SK-N-SH treated with all-trans-retinoic acid at 6 μM for 48 hours (cell line): ENCODE measurements at regions not wholly inside any gene's neighbourhood (a gene's known extent, or its start where the extent isn't known, plus 50 kb on each side); places are given as distances from the start of the nearest gene placed in this dataset.
"Not testable (repeated sequence)": the region's sequence is repeated elsewhere in the genome, so short reads cannot be mapped to it uniquely, and the experiment has no call there.

Experiments used
- BACH2 ChIP-seq: fragments of 250-450 bp; sonication (Bioruptor Pico); IDR thresholded peaks from 2 replicates; pipeline ENCODE4 v1.9.0; 2021; ENCODE audit warnings: mild to moderate bottlenecking, borderline replicate concordance
- CSDC2 ChIP-seq: fragments of 250-450 bp; sonication (Bioruptor Pico); IDR thresholded peaks from 2 replicates; pipeline ENCODE4 v1.5.0; 2020; ENCODE audit warnings: mild to moderate bottlenecking, moderate library complexity
- POU6F1 ChIP-seq: fragments of 250-450 bp; sonication (Bioruptor Pico); IDR thresholded peaks from 2 replicates; pipeline ENCODE4 v1.8.0; 2021; ENCODE audit warnings: low read depth, mild to moderate bottlenecking, moderate library complexity, borderline replicate concordance
- ZC3H10 ChIP-seq: fragments of 250-450 bp; sonication (Bioruptor Pico); IDR thresholded peaks from 2 replicates; pipeline ENCODE4 v1.5.1; 2021; ENCODE audit warnings: mild to moderate bottlenecking, moderate library complexity
- ZFP3 ChIP-seq: fragments of 250-450 bp; sonication (Bioruptor Pico); IDR thresholded peaks from 2 replicates; pipeline ENCODE4 v1.5.0; 2020; ENCODE audit warnings: mild to moderate bottlenecking, moderate library complexity
- ZFP30 ChIP-seq: fragments of 450-650 bp; formaldehyde crosslinking; IDR thresholded peaks from 2 replicates; pipeline ENCODE4 v1.5.0; 2022; ENCODE audit warnings: mild to moderate bottlenecking, moderate library complexity
- ZNF565 ChIP-seq: fragments of 450-650 bp; formaldehyde crosslinking; conservative IDR thresholded peaks from 2 replicates; pipeline ENCODE4 v1.5.0; 2020; ENCODE audit warnings: low read depth, mild to moderate bottlenecking, moderate library complexity
- ZNF8 ChIP-seq: fragments of 450-650 bp; formaldehyde crosslinking; IDR thresholded peaks from 2 replicates; pipeline ENCODE4 v1.5.0; 2020; ENCODE audit warnings: mild to moderate bottlenecking, moderate library complexity
- TF ChIP-seq, protein P1 (sequence below): fragments of 250-450 bp; sonication (Bioruptor Pico); IDR thresholded peaks from 2 replicates; pipeline ENCODE4 v1.8.0; 2020; ENCODE audit warnings: mild to moderate bottlenecking, moderate library complexity, borderline replicate concordance
- TF ChIP-seq, protein P2 (sequence below): fragments of 250-450 bp; sonication (Bioruptor Pico); IDR thresholded peaks from 2 replicates; pipeline ENCODE4 v1.5.1; 2020; ENCODE audit warnings: low read depth, mild to moderate bottlenecking, moderate library complexity
- TF ChIP-seq, protein P3 (sequence below): fragments of 250-450 bp; sonication (Bioruptor Pico); IDR thresholded peaks from 2 replicates; pipeline ENCODE4 v1.5.0; 2020; ENCODE audit warnings: mild to moderate bottlenecking, moderate library complexity

DNA sequence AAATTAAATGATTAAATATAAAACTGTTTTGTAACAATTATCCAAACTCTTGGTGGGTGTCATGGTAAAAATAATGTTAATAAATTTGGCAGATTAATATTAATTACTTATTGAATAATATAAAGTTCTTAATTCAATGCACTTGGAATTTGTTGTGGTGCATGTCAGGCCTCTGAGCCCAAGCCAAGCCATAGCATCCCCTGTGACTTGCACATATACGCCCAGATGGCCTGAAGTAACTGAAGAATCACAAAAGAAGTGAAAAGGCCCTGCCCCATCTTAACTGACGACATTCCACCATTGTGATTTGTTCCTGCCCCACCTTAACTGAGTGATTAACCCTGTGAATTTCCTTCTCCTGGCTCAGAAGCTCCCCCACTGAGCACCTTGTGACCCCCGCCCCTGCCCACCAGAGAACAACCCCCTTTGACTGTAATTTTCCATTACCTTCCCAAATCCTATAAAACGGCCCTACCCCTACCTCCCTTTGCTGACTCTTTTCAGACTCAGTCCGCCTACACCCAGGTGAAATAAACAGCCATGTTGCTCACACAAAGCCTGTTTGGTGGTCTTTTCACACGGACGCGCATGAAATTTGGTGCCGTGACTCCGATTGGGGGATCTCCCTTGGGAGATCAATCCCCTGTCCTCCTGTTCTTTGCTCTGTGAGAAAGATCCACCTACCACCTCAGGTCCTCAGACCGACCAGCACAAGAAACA, 562.9 kb downstream of the HTR7 start:
- not testable (repeated sequence) for TF ChIP-seq BACH2 (CRISPR knock-in tag); ZNF565 (CRISPR knock-in tag); ZNF8 (CRISPR knock-in tag); POU6F1 (CRISPR knock-in tag); ZFP3 (CRISPR knock-in tag); CSDC2 (CRISPR knock-in tag); ZC3H10; ZFP30 (CRISPR knock-in tag)
- TF ChIP-seq, protein P1, sequence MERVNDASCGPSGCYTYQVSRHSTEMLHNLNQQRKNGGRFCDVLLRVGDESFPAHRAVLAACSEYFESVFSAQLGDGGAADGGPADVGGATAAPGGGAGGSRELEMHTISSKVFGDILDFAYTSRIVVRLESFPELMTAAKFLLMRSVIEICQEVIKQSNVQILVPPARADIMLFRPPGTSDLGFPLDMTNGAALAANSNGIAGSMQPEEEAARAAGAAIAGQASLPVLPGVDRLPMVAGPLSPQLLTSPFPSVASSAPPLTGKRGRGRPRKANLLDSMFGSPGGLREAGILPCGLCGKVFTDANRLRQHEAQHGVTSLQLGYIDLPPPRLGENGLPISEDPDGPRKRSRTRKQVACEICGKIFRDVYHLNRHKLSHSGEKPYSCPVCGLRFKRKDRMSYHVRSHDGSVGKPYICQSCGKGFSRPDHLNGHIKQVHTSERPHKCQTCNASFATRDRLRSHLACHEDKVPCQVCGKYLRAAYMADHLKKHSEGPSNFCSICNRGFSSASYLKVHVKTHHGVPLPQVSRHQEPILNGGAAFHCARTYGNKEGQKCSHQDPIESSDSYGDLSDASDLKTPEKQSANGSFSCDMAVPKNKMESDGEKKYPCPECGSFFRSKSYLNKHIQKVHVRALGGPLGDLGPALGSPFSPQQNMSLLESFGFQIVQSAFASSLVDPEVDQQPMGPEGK (CRISPR knock-in tag) = not testable (repeated sequence)
- TF ChIP-seq, protein P2, sequence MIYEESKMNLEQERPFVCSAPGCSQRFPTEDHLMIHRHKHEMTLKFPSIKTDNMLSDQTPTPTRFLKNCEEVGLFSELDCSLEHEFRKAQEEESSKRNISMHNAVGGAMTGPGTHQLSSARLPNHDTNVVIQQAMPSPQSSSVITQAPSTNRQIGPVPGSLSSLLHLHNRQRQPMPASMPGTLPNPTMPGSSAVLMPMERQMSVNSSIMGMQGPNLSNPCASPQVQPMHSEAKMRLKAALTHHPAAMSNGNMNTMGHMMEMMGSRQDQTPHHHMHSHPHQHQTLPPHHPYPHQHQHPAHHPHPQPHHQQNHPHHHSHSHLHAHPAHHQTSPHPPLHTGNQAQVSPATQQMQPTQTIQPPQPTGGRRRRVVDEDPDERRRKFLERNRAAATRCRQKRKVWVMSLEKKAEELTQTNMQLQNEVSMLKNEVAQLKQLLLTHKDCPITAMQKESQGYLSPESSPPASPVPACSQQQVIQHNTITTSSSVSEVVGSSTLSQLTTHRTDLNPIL (CRISPR knock-in tag) = not testable (repeated sequence)
- TF ChIP-seq, protein P3, sequence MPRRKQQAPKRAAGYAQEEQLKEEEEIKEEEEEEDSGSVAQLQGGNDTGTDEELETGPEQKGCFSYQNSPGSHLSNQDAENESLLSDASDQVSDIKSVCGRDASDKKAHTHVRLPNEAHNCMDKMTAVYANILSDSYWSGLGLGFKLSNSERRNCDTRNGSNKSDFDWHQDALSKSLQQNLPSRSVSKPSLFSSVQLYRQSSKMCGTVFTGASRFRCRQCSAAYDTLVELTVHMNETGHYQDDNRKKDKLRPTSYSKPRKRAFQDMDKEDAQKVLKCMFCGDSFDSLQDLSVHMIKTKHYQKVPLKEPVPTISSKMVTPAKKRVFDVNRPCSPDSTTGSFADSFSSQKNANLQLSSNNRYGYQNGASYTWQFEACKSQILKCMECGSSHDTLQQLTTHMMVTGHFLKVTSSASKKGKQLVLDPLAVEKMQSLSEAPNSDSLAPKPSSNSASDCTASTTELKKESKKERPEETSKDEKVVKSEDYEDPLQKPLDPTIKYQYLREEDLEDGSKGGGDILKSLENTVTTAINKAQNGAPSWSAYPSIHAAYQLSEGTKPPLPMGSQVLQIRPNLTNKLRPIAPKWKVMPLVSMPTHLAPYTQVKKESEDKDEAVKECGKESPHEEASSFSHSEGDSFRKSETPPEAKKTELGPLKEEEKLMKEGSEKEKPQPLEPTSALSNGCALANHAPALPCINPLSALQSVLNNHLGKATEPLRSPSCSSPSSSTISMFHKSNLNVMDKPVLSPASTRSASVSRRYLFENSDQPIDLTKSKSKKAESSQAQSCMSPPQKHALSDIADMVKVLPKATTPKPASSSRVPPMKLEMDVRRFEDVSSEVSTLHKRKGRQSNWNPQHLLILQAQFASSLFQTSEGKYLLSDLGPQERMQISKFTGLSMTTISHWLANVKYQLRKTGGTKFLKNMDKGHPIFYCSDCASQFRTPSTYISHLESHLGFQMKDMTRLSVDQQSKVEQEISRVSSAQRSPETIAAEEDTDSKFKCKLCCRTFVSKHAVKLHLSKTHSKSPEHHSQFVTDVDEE = not testable (repeated sequence)
